Germinal center (tissue), 1 donor: ENCODE measurements at regions not wholly inside any gene's neighbourhood (a gene's known extent, or its start where the extent isn't known, plus 50 kb on each side); places are given as distances from the start of the nearest gene placed in this dataset.
"Not testable (repeated sequence)": the region's sequence is repeated elsewhere in the genome, so short reads cannot be mapped to it uniquely, and the experiment has no call there.

Experiments
- DNase-seq: peaks from one replicate; pipeline ENCODE4 v3.0.0; 2012; ENCODE audit warnings: mixed read lengths, low spot score

DNA sequence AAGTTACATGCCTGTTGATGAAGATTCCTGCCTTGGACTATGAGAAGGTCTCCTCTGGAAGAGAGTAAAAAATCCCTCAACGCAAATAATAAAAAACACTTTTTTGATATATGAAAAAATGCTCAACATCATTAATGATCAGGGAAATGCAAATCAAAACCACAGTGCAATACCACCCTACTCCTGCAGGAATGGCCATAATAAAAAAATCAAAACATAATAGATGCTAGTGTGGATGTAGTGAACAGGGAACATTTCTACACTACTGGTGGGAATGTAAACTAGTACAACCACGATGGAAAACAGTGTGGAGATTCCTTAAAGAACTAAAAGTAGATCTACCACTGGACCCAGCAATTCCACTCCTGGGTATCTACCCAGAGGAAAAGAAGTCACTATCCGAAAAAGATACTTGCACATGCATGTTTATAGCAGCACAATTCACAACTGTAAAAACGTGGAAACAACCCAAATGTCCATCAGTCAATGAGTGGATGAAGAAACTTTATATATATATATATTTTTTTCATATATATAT is 352.1 kb downstream of the SOX9 start:
- DNase-seq, result not testable (repeated sequence)

DNA sequence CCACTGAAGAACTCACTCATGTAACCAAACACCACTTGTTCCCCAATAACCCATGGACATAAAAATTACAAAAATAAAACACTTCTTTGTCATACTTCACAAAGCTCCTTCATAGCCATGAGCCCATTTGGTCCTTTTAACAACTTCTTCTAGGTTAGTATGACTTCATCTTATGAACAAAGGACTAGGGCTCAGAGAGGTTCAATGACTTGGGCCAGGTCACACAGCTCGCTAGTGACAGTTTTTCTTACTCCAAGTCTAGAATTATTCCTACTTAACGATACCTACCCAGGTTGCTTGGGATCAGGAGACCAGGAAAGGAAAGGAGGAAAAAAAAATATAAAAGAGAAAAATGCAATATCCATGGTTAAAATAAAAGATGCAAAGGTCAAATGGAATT is 353.4 kb downstream of the SOX9 start:
- no peak for DNase-seq

DNA sequence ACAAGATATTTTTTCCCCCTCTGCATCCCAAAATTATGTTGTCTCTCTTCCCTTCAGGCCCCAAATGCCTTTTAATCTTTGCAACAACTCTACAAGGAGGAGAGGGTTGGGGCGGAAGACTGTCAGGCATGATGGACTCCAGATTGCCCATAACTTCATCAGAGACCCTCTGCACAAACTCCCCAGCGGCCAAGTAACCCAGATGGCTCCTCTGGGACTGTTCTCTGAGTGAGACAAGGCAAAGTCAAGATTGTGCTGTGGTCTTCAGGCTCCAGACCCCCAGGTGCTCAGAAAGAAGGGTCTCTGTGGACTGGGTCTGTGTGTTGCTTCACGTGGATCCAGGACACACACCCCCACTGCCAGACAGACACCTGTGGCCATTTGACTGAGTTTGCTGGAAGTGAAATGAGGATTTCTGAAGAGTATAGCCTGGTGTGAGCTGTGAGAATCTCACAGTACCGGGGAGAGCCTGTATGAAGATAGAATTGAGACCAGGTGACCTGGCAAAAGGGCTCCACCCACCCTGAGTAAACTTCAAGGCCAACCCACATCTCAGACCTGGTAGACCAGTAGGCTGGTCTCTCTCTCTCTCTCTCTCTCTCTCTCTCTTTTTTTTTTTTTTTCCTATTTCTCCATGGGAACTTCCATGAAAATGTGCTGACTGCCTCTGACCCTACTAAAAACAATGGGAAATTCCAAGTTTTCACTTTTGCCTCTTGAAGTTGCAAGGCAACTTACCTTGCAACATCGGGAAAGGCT is 354.1 kb downstream of the SOX9 start:
- no peak for DNase-seq

DNA sequence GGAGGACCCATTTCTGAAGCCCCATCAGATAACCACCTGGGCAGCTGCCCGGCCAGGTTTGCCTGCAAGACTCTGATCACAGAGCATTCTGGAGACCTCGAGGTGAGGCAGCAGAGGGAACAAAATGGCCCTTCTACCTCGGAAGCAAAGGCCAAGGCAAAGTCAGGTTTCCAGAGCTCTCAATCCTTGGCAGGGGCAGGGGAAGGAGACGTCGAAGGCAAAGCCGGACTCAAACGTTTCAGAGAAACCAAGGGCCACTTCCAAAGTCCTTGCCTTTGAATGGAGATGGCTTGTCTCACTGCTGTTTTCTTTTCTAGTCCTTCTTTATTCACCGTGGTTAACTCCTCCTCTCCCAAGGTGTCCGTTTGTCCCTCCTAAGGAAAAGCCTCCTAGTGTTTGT is 355.3 kb downstream of the SOX9 start:
- no peak for DNase-seq

DNA sequence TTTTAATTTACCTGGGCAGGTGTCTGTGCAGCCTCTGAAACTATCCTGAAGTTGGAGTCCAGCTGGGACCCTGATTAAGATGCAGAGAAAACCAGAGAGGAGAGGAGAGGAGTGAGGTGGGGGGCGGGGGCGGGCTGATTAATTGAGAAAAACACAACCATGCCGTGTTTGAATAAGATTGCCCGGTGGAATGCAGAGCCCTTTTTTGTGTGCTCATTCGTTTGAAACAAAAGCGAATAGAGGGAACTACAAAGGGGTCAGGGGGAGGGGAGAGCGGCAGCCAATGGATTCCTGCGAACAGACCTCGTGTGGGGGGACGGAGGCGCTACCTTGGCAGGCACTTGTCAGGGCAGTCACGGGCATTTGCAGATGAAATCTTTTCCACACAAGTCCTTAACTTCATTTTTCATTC is 355.8 kb downstream of the SOX9 start:
- DNase-seq, result no peak

DNA sequence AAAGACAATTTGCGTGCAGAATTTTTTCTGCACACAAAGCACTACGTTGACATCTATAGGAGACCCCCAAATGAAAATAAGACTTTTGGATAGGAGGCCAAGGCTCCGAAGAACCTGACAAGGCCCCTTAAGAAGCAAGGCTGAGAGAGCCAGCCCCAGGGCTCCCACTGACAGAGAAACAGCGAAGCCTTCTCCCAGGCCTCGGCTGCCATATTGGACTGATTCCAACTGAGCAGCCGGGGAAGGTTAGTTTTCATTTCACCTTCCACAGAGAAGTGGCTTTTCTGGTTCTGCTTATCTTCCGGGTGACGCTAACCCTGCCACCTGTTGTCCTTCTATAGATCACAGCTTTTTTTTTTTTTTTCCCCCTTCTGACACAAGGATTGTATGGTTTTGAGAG is 356.7 kb downstream of the SOX9 start:
- DNase-seq, result no peak

DNA sequence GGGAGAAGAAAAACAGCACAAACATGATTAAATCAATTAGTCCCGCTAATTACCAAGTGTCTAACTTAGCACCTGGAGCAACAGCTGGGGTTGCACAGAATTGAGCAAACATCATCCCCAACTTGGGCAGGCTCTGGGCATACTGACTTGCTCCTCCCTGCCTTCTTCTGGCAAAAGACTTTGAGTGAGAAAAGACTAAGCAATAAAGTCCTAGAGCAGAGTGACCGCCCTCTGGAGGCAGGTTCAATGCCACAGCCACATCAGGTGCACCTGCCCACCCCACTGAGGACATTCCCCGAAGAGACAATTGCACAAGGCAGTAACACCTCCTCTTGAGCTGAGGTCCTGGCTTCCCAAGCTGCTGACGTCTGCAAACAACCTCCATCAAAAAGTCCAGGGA is 358.3 kb downstream of the SOX9 start:
- no peak for DNase-seq

DNA sequence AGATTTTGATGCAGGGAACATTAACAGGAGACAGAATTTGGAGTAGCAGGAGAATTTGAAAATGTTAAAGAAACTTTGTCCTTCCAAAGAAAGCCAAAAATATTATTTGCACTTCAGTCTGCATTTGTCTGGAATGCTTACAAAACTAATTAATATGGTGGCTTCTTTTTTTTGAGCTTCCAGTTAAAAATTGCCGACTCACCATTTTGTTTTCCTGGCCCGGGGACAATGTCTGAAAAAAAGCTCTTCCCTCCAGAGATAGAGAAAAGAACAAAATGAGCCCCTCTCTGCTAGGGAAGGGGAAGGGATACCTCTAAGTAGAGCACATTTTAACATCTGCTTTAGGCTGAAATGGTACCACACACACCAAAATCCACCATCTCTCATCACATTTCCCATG is 360.8 kb downstream of the SOX9 start:
- DNase-seq, result no peak

DNA sequence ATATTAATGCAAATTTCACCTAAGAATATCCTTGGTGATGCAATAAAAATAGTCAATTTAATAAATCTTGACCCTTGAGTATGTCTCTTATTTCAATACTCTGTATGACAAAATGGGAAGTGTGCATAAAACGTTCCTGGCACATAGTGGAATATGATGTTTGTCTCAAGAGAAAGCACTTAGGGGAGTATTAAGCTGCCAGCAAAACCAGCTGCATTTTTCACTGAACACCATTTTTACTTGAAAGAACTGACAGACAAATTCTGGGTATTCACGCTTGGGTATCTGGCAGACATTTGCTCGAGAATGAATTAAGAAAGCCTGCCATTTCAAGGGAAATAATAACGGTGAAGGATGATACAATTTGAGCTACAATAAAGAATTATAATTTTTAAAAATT is 364.8 kb downstream of the SOX9 start:
- no peak for DNase-seq

DNA sequence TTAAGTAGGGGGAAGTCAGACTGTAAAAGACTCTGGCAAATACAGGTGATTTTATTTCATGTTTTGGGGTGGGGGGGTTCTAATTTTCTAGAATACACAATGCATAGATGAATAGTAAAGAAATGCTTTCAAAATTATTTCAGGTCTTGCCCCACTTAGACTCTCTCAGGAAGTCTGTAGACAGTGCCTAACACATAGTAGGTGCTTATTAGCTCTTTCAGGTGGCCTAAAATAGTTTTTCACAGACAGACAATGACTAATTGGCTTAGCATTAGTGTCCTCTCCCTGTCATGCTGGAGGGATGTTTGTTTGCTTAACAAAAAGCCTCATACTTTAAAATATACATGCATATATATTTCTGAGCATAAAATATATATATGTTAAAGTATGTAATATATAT is 366.0 kb downstream of the SOX9 start:
- DNase-seq, result no peak

DNA sequence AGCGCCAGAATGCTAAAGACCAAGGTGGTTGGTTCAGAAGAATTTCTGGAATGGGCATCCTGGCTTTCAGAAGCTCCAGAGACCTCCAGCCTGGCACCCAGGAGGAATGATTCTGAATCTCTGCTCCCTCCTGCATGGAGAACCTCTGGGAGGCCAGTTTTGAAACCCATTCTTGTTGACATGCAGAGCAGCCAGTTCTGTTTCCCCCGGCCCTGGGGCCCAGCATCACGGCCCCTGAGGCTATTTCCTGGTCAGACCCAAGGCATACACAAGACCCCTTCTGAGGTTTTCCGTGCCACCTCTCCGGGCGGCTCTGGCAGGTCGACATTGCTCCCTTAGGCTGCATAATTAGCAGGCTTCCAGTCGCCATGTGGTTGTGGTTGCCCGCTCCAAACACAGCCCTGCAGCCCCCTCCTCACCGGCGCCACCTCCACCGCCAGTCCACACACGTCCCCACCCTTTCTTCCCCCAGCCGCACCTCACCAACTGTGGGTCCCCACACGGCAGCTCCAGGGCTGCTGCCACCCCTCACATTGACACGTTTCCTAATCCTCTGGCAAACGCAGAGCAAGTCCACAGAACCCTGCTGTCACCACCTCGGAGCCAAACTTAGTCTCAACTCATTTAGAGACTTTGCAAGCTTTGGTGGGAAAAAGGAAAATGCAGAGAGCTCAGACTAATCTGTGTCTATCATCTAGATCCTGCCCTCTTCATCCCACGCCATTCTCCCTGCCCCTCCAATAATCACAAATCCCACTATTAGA is 367.1 kb downstream of the SOX9 start:
- no peak for DNase-seq

DNA sequence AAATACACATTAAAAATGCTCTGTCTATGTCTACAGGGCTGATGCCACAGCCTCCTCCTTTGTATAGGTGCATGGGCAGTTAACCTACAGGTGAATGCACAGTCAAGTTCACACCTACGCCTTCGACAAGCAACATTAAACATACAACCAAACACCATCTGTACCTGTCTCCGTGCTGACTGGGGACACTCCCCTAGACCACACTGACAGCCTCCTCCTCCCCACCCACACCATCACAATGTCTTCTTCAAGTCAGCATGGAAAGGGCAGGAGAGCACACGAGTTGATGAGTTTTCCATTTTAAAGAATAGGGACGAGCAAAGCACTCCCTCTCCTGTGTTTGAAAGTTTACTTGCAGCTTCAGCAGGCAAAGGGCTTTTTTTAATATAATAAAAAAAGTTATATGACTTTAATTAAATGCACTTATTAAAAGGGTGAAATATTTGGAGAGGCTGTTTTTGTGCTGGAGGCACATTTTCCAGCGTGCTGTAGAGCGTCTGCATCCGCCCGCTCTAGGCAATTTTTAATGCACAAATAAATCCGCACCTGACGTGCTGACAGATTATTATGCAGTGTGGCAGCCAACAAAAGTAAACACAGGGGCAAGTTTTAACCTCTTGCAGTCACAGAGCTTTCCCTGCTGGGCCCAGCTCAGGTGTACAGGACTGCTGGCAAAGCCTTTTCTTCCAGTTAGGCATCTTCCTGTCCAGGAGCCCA is 367.9 kb downstream of the SOX9 start:
- no peak for DNase-seq

DNA sequence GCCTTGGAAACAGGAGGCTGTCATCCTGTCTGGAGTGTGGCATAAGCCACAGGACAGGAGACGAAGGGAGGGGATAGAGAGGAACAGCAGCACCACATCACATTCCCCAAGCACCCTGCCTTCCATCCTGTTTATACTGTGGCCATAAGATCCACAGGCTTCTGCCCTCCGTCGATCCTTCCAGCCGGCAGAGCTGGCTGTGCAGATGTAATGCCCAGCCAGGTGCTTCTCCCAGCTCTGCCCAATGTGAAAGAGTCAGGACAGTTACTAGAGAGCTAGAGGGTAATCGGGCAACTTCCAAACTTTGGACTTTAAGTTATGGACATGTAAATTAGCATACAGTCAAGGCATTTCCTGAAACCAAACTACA is 368.4 kb downstream of the SOX9 start:
- DNase-seq, result no peak

DNA sequence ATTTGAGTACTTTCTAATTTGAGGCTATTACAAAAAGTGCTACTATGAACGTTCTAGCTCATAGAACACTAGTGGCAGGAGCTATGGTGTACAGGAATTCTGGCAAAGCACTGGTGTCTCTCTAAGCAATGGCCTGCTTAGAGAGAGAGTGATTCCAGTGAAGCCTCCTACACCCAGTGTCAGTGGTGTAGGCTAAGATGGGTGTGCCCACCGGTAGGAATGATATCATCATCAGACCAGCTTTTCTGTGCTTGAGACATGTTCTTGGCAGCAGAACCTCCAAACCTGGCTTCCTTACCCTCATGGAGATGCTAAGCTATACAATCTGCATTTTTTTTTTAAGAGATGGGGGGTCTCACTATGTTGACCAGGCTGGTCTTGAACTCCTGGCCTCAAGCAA is 370.3 kb downstream of the SOX9 start:
- DNase-seq, result no peak

DNA sequence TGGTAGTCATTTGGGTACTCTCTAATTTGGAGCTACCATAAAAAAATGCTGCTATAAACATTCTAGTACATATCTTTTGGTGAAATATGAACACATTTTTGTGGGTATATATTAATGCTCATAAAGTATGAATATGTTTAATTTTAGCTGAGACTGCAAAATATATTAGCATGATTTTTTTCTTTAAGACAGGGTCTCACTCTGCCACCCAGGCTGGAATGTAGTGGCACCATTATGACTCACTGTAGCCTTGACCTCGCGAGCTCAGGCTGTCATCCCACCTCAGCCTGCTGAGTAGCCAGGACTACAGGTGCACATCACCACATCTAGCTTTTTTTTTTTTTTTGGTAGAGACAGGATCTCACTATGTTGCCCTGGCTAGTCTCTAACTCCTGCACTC is 371.7 kb downstream of the SOX9 start:
- no peak for DNase-seq

DNA sequence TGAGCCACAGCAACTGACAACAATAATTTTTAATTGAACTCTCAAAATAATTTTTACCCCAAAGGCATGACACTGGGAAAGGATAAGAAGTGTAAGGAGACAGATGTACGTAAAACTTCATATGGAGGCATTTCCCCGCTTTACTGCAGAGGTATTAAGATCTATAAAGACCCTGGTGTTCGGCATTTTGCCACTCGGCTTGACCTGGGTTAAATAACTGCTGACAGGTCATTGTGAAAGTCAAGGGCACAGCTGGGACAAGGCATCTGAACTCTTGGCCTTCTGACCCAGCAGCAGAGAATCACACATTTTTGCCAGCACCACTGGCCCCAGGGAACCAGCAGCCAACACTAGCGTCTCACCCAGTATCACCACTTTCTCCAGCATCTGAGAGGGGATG is 372.1 kb downstream of the SOX9 start:
- no peak for DNase-seq

DNA sequence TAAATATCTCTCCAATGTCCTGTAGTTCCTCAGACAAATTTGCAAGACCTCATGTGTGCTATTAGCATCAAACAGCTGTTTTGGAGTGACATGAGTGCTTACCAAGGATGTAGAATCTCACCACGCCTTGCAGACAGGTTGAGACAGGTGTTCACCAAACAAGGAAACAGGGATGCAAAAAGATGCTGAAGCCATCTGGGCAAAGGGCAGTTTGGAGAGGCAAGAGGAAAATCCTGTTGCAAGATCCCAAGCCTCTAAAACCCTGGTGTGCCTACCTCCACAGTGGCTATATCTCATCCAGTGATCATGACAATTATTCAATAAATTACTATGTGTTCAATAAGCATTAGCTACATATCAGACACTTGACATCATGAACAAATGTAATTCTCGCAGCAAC is 373.7 kb downstream of the SOX9 start:
- no peak for DNase-seq

DNA sequence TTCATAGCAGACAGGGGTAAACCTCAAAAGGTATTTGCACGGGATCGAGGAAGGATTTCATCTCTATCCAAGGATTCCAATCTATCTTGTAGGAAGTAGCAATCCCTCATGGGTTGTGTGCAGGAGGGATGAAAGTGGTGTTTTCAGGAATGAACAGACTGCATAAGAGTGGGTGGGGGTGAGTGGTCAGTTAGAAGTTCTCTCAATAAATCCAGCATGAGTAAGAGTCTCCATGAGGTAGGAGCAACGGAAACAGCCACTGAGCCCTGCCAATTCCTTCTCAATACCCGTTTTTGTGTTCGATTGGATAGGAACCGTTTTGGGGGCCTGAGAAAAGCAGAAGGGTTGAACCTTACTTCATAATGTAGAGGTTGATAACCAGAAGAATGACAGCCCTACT is 375.6 kb downstream of the SOX9 start:
- DNase-seq, result no peak

DNA sequence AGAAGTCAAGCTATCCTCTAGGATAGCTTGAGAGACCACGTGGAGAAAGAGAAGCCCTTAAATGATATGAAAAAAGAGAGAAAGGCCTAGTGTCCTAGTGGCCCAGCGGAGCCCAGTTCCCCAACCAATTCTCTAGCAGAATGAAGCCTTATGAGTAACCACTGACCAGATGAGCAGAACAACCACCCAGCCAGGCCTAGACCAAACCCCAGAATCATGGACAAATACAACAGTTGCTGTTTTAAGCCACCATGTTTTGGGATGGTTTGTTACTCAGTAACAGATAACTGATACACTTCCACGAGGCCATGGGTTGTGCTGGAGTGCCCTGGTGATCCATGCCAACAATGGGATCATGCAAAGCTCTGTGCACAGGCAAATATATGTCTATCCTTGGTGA is 377.1 kb downstream of the SOX9 start:
- DNase-seq, result no peak

DNA sequence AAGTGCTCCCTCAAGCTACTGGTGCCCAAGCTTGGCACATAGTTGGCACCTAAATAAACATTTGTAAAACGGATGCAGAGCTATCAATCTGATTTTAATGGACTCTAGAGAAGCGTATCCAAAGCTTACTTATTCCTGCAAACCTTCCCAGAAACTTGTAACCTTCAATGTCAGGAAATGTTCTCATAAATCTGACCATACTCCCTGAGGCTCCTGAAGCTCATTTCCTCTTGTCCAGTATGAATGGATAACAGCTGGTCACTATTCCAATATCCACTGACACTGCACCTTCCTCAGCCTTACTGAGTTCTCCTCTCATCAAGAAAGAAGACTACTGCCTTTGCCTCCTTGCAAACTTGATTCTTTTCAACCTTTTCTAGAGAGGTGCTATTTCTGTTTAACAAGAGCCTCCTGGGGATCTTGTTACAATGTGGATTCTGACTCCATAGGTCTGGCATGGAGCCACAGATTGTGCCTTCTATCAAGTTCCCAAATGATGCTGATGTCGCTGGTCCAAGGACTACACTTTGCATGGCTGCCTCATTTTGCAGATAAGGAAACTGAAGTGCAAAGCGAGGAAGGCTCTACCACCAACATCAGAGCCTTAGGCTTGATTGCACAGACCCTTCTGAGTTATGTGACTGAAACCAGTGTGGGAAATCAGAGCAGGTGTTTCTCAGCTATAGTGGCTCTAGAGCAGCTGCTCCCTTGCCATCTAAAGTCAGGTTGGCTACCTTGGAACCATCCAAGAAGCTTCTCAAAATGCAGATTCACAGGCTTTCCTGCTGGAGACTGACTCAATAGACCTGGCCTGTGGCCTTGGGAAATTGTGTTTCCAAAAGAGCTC is 377.8 kb downstream of the SOX9 start:
- no peak for DNase-seq

DNA sequence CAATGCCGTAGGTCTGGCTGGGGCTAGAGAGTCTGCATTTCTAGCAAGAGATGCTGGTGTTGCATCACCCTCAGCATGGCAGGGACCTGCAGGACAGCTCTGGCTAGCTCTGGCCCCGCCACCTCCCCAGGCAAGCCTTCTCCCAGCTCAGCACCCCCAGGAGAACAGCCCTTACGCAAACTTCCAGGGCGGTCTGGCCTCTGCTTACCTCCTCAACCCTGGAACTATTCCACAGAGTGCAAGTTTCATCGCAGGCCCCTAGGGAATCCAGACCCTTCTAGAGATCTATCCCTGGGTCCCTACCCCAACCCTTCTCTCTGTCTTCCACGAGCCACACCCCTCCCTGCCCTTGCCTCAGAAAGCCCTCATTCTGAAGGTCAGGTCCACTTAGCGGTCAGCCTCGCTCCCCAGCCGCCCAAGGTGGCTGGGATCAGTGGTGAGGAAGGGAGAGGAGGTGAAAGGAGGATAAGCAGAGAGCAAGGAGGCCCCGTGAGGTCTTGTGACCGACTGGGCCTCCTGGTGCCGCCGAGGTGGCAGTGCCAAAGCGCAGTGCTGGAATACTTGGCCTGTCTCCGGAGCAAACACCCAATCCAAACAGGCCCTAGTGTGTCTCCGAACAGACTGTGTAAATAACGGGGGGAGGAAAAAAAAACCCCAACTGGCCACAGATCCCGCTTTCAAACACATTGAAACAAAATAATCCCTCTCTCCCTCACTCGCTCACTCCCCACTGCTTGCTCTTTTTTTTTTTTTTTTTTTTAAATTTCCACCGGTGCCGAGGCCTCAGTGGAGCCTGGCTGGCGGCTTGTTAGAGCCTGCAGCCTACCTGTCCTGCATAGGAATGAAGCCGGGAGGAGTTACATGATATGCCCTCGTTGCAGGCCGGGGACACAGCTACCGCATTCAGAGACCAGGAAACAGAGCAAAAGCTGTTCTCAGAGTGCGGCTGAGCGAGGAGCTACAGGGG is 380.9 kb downstream of the SOX9 start:
- no peak for DNase-seq
